H1 (cell line): ENCODE measurements at regions not wholly inside any gene's neighbourhood (a gene's known extent, or its start where the extent isn't known, plus 50 kb on each side); places are given as distances from the start of the nearest gene placed in this dataset.

Experiments used
- EGR1 ChIP-seq: IDR thresholded peaks from 2 replicates; pipeline ENCODE4 v1.6.1; 2011; ENCODE audit warnings: low read depth, low read length, borderline replicate concordance
- NRF1 ChIP-seq: IDR thresholded peaks from 2 replicates; pipeline ENCODE4 v1.6.1; 2011; ENCODE audit warnings: mild to moderate bottlenecking, low read depth, low read length, improper control_type of control experiment
- PHF8 ChIP-seq: fragments of 200-600 bp; sonication (generic); conservative IDR thresholded peaks from 2 replicates; pipeline ENCODE4 v1.7.1; 2012; ENCODE audit warnings: low read depth, mild to moderate bottlenecking, inconsistent platforms, low read length, moderate library complexity
- POLR2A ChIP-seq, 2 experiments: IDR thresholded peaks; 1 replicate in 1 of 2; 2 replicates in 1 of 2; pipeline ENCODE4 v1.6.1; 2011; ENCODE audit warnings: low read depth in 2 of 2, low read length in 2 of 2, mild to moderate bottlenecking in 2 of 2; ENCODE audit errors: control extremely low read depth in 1 of 2
- TEAD4 ChIP-seq: IDR thresholded peaks from 2 replicates; pipeline ENCODE4 v1.6.1; 2012; ENCODE audit warnings: low read depth, low read length, inconsistent platforms, mixed read lengths
- TF ChIP-seq, protein P1 (sequence below): IDR thresholded peaks from 2 replicates; pipeline ENCODE4 v1.6.1; 2011; ENCODE audit warnings: low read depth, mild to moderate bottlenecking, low read length; ENCODE audit not compliant: insufficient read depth

DNA sequence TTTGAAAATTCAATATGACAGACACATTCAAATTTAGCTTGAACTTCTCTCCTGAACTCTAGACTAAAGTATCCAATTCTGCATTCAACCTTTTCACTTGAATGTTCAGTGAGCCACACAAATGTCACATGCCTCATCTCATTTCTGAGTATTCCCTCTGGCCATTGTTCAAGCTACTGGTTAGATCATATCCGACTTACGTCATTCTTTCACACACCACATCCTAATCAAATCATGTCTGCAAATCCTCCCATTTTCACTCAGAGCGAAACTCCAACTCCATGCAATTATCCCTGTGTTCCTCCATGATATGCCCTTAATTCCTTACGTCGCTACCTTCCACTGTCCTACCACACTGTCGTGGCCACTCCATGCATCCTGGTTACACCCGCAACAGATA lies 425.1 kb downstream of the CBLN2 start (continued):
- TF ChIP-seq POLR2A (IDR thresholded peaks at IDR 0.05; ENCODE audit: control extremely low read depth in 1 of 2, low read depth in 2 of 2, low read length in 2 of 2), result no peak
- TF ChIP-seq NRF1, result no peak
- TF ChIP-seq EGR1, result no peak
- TF ChIP-seq, protein P1, sequence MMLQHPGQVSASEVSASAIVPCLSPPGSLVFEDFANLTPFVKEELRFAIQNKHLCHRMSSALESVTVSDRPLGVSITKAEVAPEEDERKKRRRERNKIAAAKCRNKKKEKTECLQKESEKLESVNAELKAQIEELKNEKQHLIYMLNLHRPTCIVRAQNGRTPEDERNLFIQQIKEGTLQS, result no peak
- no peak for TF ChIP-seq PHF8
- no peak for TF ChIP-seq TEAD4
